GM21717 (cell line): ENCODE measurements at regions not wholly inside any gene's neighbourhood (a gene's known extent, or its start where the extent isn't known, plus 50 kb on each side); places are given as distances from the start of the nearest gene placed in this dataset.

Experiments used
- ATAC-seq: cut with Tn5 transposase; IDR thresholded peaks from one replicate; pipeline ENCODE4 v1.9.1; 2021; ENCODE audit warnings: mild to moderate bottlenecking, moderate library complexity; ENCODE audit not compliant: unreplicated experiment

DNA sequence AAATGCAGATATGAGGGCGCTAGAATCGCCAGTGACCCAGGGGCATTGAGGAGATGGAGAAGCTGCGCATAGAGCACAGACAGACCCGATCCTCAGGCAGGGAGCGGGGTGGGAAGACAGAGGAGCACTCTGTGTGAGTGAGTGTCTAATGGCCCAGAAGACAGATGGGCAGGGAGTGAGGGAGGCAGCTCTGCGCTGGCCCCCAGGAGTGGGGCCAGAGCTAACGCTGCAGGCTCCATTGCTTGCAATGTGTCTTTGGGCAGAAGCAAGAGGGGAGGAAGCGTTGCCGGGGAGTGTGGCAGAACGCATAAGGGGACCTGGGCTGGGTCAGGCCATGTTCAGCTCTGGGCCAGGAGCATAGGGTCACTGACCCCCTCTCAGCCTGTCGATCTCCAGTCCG lies 207.0 kb downstream of the TBXT start:
- ATAC-seq, result no peak

DNA sequence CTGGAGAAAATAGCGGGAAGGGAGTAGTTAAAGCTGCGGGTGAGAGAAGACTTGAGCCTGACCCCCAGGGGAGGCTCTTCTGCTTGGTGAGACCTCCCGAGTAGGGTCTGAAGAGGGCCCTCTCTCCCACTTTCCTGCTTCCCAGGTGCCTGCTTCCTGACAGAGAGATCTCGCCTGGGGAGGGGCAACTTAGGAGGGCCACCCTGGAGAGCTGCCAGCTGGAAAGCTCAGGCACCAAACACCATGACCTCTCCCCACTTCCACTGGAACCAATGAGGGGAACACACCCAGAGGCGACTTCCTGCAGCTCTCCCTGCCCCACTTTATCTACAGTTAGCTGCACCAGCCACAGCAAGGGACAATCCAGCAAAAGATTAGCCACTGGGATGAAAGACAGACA lies 208.0 kb downstream of the TBXT start:
- ATAC-seq, result no peak

DNA sequence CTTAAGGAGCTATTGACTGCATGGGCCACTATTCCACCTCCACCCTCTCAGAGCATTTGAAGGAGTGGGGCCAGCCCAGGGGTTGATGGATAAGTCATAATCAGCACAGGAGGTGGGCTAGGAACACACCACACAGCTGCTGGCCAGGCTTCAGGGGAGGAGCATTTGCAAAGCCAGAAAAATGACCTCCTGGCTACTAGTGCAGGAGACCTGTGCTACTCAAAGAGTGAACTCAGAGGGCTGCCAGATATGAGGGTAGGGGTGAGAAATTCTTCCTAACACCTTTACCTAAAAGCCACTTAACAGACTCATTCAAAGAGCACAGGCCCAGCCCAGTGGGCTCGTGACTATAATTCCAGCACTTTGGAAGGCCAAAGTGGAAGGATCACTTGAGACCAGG lies 210.8 kb downstream of the TBXT start:
- no peak for ATAC-seq

DNA sequence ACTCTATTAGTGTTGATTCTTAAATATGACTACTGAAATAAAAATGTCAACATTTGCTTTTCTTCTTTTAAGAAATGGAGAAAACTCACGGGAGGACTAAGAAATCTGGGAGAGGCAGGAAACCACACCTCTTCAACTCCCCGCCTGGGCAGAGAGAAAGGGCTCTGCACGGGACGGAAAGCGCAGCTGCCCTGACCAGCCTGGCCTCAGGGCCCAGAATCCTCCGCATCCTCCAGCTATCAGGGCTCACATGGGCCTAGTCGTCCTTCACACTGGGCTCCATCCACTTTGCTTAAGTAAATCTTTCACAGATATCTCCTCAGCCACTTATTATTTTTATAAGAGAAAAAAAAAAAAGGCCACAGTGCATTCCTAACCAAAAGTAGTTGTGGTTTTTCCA lies 215.1 kb downstream of the TBXT start:
- ATAC-seq, result no peak

DNA sequence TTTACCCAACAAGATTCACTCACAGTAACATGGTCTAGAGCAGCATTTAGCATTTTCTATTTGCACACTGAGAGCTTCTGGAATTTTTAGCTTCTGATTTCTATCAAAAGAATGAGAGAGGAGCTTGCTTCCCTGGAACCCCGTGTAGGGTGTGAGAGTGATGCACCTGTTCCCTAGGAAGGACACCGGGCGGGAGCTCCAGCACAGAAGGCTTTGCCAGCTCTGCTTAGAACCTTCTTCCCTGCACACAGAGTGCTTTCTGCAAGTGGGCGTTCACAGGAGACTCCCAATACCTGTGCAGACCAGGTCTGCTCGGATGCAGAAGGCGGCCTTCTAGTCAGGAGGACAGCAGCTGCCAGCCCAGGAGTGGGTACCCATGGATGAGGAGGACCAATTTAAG lies 217.3 kb downstream of the TBXT start:
- no peak for ATAC-seq

DNA sequence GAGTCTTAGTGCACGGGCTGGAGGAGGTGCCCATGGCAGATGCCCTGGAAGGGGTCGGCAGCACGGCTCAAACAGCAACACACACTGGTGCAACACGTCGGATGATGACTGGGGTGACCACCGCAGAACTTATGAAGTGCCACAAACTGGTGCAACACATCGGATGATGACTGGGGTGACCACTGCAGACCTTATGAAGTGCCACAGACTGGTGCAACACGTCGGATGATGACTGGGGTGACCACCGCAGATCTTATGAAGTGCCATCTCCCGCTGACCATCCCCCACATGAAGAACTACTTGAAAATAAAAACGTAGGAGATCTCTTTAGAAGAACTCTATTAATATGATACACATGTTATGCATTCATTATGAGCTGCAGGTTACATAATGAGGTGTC lies 218.3 kb downstream of the TBXT start:
- ATAC-seq, result no peak

DNA sequence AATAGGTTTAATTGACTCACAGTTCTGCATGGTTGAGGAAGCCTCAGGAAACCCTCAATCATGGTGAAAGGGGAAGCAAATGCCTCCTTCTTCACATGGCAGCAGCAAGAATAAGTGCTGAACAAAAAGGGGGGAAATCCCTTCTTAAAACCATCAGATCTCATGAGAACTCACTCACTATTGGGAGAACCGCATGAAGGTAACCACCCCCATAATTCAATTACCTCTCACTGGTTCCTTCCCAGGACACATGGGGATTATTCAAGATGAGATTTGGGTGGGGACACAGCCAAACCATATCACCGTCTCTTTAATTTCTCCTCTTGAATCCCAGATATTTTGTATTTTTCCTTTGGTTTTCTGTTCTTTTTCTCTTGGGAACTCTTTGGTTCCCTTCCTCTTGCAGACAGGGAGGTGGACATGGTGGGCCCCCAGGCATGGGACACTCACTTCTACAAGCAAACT lies 223.6 kb downstream of the TBXT start:
- no peak for ATAC-seq

DNA sequence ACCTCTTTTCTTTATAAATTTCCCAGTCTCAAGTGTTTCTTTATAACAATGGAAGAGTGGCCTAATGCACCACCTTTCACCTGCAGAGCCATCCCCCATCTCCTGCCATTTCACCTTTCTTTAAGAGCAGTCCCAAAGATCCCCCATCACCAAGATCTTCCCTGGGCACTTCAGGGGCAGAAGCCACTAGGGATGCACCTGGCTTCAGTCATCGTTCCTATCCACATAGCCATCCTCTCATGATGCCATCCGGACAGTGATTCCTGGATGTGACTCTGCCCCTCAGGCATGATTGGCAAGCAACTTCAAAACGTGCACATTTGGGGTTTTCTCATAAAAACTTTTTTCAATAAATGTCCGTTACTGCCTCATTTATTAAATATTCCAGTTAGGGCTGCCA lies 225.9 kb downstream of the TBXT start:
- no peak for ATAC-seq

DNA sequence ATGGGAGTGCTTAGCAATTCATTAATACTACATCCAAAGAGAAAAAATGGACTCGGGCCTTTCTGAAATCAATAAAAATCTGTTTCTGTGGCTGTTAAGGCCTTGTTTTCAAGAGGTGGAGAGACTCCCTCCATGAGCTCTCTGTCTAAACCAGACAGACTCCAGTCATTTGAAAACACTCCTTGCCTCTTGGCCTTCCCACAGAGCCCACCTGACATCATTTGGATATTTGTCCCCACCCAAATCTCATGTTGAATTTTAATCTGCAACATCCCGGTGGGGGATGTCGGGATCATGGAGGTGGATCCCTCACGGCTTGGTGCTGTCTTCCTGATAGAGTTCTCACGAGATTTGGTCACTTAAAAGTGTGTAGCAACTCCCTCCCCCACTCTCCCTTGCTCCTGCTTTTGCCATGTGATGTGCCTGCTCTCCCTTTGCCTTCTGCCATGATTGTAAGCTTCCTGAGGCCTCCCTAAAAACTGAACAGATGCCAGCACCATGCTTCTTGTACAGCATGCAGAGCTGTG lies 226.3 kb downstream of the TBXT start:
- ATAC-seq, result no peak

DNA sequence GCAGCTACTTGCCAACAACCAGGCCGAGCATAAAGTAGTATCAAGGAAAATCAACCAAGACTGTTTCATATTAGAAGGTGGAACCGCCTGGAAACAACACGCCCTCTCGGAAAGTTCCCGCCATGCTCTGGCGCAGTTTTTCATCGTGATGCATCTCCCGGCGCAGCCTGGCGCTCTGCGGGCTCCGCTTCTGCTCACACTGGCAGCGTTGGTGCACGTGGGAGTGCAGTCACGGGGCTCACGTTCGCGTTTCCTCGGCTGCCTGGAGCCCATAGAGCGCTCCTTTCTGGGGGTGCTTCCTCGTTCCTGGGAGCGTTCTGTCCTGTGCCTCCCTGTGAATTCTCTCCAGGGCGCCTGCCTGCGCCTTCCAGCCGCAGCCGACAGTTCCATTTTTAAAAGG lies 227.3 kb downstream of the TBXT start:
- no peak for ATAC-seq

DNA sequence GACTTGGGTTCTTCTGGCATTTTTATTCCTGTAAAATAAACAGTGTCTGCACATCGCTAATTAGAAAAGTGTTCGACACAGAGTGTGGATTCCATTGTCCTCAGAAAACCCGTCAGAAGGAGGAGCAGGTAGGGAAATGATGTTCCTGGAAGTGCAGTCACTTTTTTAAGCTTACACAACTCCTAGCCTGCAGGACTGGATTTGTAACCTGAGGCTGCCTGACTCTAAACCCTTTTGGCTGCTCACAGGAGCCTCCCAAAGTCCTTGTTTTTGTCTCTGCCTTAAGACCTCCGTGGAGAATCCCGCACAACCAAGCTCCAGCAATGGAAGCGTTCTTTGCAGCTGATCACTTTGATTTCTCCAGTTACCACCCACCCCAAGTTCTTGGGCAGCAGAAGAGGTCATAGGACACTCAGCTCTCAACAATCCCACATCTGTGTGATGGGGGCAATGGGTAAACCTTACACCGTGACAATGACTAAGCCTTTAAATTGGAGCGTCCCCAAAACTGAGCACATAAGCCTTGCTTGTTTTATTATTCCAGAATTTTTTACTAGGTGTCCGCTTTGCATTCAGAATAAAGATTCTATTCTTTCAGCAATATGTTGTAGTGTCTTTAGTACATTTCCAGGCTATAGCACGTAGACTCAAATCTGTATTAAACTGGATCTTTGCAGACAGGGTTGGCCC lies 227.9 kb downstream of the TBXT start:
- ATAC-seq, result no peak

DNA sequence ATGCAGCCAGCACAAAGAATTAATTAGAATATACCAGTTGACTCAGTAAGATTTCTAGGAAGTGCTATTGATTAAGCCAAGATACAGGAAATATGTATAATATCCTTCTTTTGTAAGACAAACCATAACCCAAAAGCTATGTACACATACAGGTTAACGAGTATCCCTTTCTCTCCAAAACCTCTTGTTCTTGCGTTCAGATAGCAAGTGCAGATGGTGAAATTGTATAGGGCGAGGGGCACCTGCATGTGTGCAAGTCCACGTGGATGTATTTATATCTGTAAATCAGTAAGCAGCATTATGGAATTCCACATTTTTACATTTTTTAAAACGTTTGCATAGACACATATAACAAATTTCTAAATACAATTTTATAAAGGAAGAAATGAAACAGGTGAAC lies 228.6 kb downstream of the TBXT start:
- ATAC-seq, result no peak

DNA sequence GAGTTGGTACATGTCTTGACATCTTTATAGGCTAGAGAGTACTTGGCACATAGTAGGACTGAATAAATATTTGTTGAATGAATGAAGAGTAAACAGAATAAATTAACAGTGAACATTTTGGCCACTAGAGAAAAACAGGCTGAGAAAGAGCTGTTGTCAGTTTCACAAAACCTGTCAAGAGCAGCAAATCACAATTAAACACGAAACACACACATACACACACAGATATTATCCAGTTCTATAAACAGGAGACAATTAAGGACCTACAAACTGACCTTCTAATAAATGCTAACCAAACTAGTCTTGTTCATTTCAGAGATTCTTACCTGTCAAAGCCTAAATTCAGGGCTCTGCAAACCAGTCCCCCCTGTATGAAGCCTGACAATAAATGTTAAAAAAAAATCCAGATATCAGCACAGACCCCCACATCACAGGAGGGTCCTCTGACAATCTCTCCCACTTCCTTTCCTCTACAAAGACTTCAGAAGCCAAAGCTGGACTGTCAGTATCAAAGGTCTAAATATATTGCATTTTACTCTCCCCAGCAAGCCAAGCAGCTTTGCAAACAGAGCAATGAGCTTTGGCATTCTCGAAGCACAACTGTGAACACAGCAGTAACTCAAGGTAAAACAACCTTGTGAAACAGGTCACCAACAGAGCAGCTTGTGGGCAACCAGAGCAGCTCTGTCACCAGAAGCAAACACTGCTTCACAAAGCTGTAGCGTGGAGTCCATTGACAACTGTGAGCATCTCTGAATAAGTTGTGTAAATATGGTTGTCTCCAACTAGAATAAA lies 229.9 kb downstream of the TBXT start:
- ATAC-seq, result no peak

DNA sequence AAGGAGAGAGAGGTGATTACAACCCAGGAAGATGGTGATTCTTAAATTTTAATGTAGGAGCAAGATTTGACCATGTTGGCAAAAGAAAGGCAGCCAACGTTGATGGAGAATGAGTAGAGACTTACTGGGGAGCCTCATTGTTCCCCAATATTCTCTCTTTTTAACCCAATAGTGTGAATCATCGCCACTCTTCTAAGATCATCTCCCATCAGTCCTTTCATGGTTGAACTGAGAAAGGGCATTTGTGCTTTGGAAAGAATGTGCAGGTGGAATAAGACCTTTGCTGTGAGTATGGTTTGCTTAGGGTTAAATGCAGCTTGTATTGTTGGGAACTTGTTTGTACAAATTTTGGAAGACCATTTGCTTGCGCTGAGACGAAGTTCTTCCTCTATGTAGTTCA lies 231.0 kb downstream of the TBXT start:
- ATAC-seq, result no peak

DNA sequence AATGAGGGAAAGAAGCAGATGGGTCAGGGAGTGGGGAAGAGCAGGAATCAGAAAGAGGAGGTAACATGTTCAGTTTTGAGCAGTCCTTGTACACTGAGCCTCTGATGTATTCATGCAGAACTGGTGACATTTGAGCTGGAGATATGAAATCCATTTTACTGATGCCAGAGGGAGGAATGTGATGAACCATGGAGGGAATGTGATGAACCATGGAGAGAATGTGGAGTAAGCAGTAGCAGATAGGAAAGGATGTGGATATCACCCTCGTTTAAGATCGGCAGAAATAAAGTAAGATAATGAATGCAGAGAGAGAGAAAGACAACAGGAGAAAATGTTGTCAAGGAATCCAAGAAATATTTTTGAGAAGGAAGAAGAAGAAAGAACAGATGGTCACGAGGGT lies 231.6 kb downstream of the TBXT start:
- ATAC-seq, result no peak

DNA sequence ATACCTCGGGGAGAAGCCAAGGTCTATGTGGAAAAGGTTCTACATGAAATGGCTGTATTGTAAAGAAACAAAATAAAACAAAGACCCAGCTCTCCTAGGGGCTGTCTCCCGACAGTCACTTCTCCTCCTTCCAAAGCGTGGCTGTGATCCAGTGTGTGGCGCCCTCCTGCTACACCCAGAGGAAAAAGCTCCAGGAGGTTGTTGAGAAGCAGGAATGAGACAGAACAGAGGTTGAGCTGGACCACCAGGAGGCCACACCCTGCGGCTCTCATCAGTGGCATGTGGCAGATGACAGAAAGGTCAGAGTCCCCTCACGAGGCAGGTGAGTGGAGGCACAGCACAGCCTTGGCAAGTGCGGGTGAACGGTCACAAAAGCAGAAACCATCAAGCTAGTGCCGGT lies 236.0 kb downstream of the TBXT start:
- no peak for ATAC-seq

DNA sequence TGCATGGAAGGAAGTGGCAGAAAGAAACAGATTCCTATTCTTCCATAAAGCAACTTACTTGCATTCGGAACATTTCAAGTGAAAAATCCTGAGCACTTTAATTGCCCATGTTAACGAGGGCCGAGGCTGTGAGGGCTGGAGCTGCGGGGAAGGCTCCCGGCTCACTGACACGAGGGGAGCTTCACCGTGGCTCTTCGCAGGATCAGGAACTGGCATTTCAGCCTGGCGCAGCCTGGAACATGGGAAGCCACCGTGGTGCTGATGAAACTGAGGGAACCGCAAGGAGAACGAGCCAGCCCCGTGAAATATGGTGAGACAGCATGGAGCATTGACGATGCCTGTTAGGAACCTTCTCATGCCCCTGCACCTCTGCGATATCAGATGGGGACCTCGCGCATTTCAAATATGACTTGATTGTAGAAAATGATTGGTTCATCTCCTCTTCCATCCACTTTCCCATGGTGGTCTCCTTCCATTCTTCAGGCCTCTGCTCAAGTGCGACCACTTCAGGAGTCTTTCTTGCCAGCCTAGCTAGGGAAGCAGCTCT lies 236.9 kb downstream of the TBXT start:
- ATAC-seq, result no peak

DNA sequence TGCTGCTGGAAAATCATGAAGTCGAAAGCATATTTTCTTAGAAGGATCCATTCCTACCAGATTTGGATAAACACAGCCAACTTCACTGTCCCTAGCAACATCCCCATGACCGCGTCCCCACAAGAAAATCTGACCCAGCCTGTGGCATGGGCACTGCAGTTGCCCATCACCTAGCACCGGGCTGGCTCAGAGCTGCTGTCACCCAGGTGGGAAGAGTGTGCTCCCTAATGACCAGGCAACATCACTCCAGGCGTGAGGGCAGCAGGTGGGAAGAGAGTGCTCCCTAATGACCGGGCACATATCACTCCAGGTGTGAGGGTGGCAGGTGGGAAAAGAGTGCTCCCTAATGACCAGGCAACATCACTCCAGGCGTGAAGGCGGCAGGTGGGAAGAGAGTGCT lies 238.0 kb downstream of the TBXT start:
- no peak for ATAC-seq

DNA sequence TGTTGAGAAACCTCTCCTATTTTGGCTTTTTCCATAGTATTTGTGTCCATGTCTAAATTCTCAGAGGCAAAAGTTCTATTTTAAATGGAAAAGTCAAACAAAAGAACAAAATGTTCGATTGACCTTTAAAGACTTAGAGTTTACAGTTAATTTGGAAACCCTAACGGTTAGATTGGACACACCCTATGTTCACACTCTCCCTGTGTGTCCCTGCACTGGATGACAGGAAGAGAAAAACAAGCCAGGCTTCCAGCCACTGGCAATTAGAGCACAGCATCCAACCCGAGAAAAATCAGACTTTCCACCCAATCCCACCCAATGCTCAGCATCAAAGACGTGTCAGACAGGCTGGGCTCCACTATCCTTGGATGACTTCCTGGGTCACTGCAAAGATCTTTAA lies 241.3 kb downstream of the TBXT start:
- no peak for ATAC-seq

DNA sequence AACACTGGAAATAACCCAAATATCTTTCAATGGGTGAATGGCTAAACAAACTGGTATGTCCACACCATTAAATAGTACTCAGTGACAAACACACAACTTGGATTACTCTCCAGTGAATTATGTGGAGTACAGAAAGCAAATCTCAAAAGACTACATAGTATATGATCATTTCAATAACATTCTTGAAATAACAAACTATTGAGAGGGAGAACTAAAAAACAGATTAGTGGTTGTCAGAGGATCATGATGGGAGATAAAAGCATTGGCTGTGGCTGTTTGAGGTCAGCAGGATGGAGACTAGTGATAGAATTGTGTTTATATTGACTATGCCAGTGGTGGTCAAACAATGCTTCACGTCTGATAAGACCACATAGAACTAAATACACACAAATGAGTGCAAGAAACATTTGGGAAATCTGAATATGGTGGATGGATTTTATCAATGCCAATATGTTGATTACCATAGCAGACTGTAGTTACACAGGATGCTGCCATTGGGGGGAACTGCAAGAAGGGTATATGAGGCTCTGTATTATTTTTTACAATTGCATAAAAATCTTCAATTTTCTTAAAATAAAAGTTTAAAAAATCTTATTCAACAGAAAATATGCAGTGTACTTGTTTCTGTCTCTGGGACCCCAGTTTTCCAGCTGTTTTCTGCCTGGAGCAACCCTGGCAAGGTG lies 242.0 kb downstream of the TBXT start:
- ATAC-seq, result no peak

DNA sequence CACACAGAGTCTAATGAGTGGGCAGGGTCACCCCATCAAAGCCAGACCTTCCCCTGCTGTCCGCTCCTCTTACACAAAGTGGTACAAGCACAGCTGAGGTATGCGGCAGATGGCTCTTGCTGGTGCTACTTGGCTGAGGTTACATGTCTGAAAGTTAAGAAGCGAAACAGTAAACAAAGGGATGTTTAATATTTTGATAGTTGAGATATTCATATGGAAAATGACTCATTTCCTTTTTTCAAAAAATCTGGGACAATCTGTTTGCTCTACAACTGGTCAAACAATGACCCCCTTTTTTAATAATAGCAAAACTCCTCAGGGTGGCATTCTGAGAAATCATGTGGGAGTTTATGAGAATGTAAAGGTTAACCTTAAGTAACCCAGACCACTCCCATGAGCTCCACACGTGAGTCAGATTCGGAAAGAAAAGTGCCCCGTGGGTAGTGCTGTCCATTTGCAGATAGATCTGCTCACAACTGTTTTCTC lies 245.3 kb downstream of the TBXT start:
- no peak for ATAC-seq
